Calu3 (cell line): ENCODE measurements at regions not wholly inside any gene's neighbourhood (a gene's known extent, or its start where the extent isn't known, plus 50 kb on each side); places are given as distances from the start of the nearest gene placed in this dataset.

Experiments
- BruUV-seq: library from RNA; stranded (reverse); fragments of 400-500 nt; replicated peaks from 2 replicates; lab custom pipeline; 2021; lab: Mats Ljungman, UMichigan
- CTCF ChIA-PET: fragments of 300-600 bp; sonication (Branson Sonifier 250); formaldehyde crosslinking; loops from one replicate; lab custom pipeline; 2022; ENCODE audit warnings: antibody characterized with exemption; lab: Charles Lee
- DNase-seq: peaks from one replicate; pipeline ENCODE4 v3.0.0; 2022
- H3K27ac Mint-ChIP-seq: one replicate; pipeline ENCODE4 v1.8.0; 2022; ENCODE audit warnings: mixed read lengths; ENCODE audit not compliant: unreplicated experiment
- H3K27me3 Mint-ChIP-seq: one replicate; pipeline ENCODE4 v1.8.0; 2022; ENCODE audit warnings: mixed read lengths; ENCODE audit not compliant: unreplicated experiment
- H3K36me3 Mint-ChIP-seq: one replicate; pipeline ENCODE4 v1.8.0; 2022; ENCODE audit warnings: mild to moderate bottlenecking, moderate library complexity, mixed read lengths; ENCODE audit not compliant: insufficient read depth, unreplicated experiment
- H3K4me1 Mint-ChIP-seq: one replicate; pipeline ENCODE4 v1.8.0; 2022; ENCODE audit warnings: mild to moderate bottlenecking, low read depth, mixed read lengths; ENCODE audit not compliant: unreplicated experiment
- H3K4me3 Mint-ChIP-seq: one replicate; pipeline ENCODE4 v1.8.0; 2022; ENCODE audit warnings: mild to moderate bottlenecking, low read depth, moderate library complexity, mixed read lengths; ENCODE audit not compliant: unreplicated experiment
- H3K9me3 Mint-ChIP-seq: one replicate; pipeline ENCODE4 v1.8.0; 2022; ENCODE audit warnings: low read depth, mixed read lengths; ENCODE audit not compliant: unreplicated experiment
- CTCF ChIP-seq: fragments of 200-600 bp; IDR thresholded peaks from one replicate; pipeline ENCODE4 v1.8.0; 2022; ENCODE audit warnings: antibody characterized with exemption; ENCODE audit not compliant: unreplicated experiment
- intact Hi-C: fragments of 100-400 bp; cut with micrococcal nuclease; formaldehyde crosslinking; loops from one replicate; pipeline ENCODE4 v1.10.0; 2022; ENCODE audit not compliant: unreplicated experiment

GRCh38 chr12:13924286-13924685, 57.1 kb downstream of the GRIN2B start:
- TF ChIP-seq CTCF, result no peak
- no peaks in the 10 kb centered on the region for H3K9me3 Mint-ChIP-seq

GRCh38 chr12:13918897-13919296, 62.5 kb downstream of the GRIN2B start:
- intact Hi-C loops, result no loop called here
- peaks cover 68% of the 10 kb centered on the region for H3K27me3 Mint-ChIP-seq
- no peaks in the 10 kb centered on the region for H3K4me1 Mint-ChIP-seq
- TF ChIP-seq CTCF, result no peak
- BruUV-seq, result no TSS peak
- DNase-seq, result no peak
- H3K9me3 Mint-ChIP-seq, result no peaks in the 10 kb centered on the region
- CTCF ChIA-PET, result no interaction called here
- H3K36me3 Mint-ChIP-seq, result no peaks in the 10 kb centered on the region
- H3K27ac Mint-ChIP-seq, result no peak overlapping the region
- H3K4me3 Mint-ChIP-seq, result no peak overlapping the region

More at GRCh38 chr12:13924286-13924685, 57.1 kb downstream of the GRIN2B start:
- intact Hi-C loops, result no loop called here
- Mint-ChIP-seq H3K4me1 (no peaks in the 10 kb centered on the region), H3K4me3 (no peak overlapping the region), H3K27me3 (peaks cover 77% of the 10 kb centered on the region), H3K27ac (no peak overlapping the region), H3K36me3 (no peaks in the 10 kb centered on the region)
- no TSS peak for BruUV-seq
- DNase-seq, result no peak
- CTCF ChIA-PET, result no interaction called here

- H3K4me3 Mint-ChIP-seq, result no peak overlapping the region
- H3K4me1 Mint-ChIP-seq, result no peaks in the 10 kb centered on the region
- TF ChIP-seq CTCF, result no peak
- intact Hi-C loops, result no loop called here
- CTCF ChIA-PET, result interaction anchor here (0.6 kb wide), 1 partner anchor 13 kb away, joined by 3 read pairs; no protein-coding TSS in a partner anchor
- H3K9me3 Mint-ChIP-seq, result no peaks in the 10 kb centered on the region
- BruUV-seq, result no TSS peak
- no peaks in the 10 kb centered on the region for H3K36me3 Mint-ChIP-seq
- H3K27me3 Mint-ChIP-seq, result peaks cover 56% of the 10 kb centered on the region
- no peak for DNase-seq
- H3K27ac Mint-ChIP-seq, result no peak overlapping the region
Observed at GRCh38 chr12:13915096-13915495, 66.3 kb downstream of the GRIN2B start.

DNA sequence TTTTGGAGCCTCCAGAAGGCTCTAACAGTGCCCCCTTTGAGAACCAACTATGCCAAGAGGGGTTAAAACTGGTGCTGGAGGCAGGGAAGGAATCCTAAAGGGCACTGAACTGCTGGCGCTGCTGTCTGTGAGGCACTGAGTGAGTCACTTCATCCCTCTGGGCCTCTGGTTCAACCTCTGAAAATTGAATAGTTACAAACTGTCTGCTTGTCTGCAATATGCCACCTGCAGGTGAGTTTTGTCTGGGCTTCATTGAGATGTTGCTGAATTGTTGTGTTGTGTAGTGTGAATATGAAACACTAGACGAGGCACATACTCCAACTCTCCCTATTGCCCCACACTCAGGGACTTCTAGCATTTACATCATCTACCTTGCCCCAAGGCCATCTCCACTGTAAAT, 68.0 kb downstream of the GRIN2B start:
- Mint-ChIP-seq H3K27me3 (peaks cover 56% of the 10 kb centered on the region), H3K36me3 (no peaks in the 10 kb centered on the region), H3K4me3 (no peak overlapping the region), H3K27ac (no peak overlapping the region), H3K4me1 (no peaks in the 10 kb centered on the region), H3K9me3 (no peaks in the 10 kb centered on the region)
- TF ChIP-seq CTCF, result no peak
- BruUV-seq, result no TSS peak
- CTCF ChIA-PET, result no interaction called here
- DNase-seq, result no peak
- intact Hi-C loops, result no loop called here
